GM21390 (cell line): ENCODE measurements at regions not wholly inside any gene's neighbourhood (a gene's known extent, or its start where the extent isn't known, plus 50 kb on each side); places are given as distances from the start of the nearest gene placed in this dataset.
"Not testable (repeated sequence)": the region's sequence is repeated elsewhere in the genome, so short reads cannot be mapped to it uniquely, and the experiment has no call there.

Source experiments
- ATAC-seq: cut with Tn5 transposase; IDR thresholded peaks from one replicate; pipeline ENCODE4 v1.9.1; 2021; ENCODE audit not compliant: unreplicated experiment

DNA sequence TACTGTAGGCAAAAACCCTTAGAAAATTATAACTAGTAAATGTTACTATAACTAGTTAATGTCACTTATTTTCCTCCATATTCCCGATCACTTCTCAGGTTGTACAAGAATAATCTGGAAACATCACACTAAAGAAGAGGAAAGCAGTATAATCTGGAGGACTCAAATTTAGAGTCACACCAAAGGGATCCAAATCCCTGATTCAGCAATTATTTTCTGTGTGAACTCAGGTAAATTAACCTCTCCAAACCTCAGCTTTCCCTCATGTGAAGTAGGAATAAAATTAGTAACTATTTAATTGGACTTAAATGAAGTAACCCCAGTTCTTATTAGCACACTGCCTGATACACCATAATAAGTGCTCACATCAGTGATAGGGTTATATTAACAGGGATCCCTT, 170.1 kb upstream of the NECTIN3 start:
- no peak for ATAC-seq

DNA sequence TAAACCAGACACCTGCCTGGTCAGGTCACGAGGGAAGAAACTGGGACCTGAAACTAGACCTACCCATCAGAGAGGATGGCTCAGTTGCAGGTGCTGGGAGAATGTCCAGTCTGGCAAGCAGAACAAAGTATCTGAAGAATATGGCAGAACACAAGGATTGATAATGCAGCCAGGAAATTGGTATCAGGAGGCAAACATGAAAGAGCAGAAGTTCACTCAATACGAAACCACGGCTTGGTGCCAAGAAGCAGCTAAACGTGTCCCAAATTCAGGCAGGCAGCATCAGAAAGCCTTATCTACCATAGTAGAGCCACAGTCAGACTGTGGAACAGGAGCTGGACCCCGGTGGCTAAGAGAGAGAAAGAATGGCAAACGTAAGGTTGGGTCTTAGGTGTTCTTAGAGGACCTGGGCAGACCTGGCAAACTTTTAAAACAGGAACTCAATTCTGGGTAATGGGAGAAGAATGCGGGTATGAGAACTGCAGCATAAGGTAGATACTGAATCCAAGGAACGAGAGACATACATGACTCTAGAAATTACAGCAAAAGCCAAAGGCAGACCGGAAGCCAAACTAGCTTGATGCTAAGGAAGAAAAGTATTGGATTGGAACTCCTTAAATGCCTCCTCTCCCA, 169.0 kb upstream of the NECTIN3 start:
- no peak for ATAC-seq

GRCh38 chr3:110903771-110904519, 167.7 kb upstream of the NECTIN3 start:
- no peak for ATAC-seq

DNA sequence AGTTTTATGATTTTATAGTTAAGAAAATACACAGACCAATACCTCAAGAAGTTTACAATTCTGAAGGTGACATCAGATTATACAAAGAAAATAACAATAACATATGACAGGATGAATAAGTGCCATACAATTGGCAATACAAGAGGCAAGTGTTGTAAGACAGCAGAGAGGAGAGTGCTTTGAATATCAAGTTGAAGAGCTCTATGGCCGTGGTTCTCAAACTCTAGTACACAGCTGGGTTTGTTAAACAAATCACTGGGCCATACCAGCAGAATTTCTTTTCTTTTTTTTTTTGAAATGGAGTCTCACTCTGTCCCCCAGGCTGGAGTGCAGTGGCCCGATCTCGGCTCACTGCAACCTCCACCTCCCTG, 167.1 kb upstream of the NECTIN3 start:
- ATAC-seq: no peak

GRCh38 chr3:110905121-110905520, 166.5 kb upstream of the NECTIN3 start:
- ATAC-seq: no peak

DNA sequence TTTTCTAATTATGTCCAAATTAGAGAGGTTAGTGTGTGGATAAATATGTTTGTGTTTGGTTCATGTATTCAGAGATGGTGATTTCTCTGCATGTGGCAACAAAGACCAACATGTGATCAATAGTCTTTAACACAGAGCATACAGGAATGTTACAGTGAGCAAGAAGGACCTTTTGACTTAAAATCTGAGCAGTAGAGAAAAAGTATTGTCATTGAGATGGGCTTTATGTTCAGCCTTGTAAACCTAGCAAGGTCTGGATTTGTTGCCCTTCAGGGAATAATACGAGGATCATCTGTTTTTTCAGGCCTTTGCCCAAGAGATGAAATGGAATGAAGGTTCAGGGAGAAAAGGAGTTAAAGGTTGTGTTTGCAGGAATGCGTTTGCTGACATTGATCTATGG, 161.8 kb upstream of the NECTIN3 start:
- no peak for ATAC-seq

- no peak for ATAC-seq
Observed at GRCh38 chr3:110910346-110910955, 161.2 kb upstream of the NECTIN3 start.

- no peak for ATAC-seq
Observed at GRCh38 chr3:110918963-110919362, 152.7 kb upstream of the NECTIN3 start.

DNA sequence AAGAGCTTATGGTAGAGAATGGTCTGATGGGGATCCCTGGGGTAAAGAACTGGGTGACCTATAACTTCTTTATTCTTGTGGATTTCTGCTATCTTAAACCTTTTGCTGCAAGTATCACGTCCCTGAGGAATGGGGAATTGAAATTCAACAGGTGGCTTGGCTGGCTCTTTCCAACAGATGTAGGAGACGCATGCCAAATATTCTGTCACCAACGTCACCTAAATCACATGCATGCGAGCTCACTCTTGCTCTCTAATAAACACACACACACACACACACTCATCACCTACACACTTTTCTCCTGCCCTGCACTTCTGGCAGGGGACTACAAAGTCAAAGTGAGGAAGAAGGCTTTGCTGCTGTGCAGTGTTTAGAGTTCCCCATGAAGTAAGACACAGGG, 145.8 kb upstream of the NECTIN3 start:
- ATAC-seq: no peak

GRCh38 chr3:110928016-110928662, 143.5 kb upstream of the NECTIN3 start:
- no peak for ATAC-seq

DNA sequence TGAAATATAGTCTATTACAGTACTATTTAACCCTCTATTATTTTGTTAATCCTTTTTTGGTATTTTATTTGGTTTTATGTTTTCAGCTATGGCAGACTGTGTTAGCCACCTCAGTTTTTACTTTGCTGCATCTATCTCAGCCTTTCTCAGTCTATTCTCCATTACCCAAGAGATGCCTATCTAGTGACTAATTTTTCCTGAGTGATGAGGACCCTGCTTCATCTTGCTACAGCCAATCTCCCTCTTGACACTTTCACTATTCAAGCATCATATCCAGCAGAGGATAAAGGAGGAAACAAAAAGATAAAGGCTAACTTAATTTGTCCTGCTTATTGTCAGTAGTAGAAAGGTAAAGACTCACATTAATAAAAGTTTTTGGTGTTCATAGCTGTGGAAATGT, 141.8 kb upstream of the NECTIN3 start:
- no peak for ATAC-seq

DNA sequence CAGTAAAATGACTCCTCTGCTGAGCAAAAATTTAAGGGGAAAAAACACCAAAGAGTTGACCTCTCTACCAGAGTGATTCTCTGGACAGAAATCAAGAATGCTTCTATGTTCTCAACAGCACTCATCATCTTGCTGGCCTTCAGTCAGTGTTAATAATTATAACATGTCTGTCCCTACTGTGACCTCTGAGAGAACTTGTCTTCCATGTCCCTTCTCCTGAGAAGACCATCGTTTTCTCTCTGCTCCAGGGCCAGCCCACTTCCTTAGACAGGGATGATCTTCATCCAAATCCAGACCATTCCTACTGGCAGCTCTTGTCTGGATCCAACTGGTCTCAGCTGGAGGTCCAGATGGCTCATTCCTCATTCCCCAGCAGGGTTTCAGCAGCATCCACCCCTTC, 139.0 kb upstream of the NECTIN3 start:
- no peak for ATAC-seq

DNA sequence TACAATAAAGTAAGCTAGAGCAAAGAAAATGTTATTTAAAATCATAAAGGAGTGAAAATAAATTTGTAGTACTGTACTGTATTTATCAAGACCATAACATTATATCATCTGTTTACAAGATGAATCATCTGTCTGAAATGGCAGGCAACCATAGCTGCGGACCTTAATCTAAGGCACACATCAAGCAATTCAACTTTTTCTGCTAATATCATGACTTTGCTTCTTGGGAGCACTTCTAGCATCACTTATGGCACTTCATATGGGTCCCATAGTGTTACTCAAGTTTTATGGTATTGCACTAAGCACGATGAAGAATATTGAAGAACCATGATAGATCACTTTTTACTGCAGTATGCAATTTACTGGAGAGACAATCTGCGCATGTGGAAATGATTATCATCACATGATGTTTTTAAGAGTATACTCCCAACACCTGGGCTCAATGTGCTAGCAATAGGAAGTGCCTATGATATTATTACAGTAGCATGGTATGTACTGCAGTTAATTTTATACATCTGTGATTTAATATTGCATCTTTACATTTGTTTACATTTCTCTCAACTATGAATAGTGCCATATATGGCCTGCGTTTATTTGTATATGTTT, 137.7 kb upstream of the NECTIN3 start:
- ATAC-seq: no peak

DNA sequence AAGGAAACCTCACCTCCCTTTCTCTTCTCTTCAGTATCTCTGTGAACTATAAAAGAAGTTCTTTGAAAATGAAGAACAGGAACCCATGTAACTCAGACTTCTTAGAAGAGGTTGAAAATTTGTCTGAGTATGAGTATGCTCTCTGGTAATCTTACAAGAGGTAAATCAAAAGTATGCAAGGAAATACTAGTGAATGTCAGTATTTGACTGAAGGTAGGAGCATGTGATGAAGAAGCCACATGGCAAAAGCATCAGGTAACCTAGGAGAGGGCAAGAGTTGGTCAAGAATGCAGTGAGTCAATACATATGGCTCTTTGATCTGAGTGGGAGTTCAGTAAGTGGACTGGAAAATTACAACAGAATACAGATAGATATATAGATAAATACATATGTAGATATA, 133.0 kb upstream of the NECTIN3 start:
- ATAC-seq: no peak

DNA sequence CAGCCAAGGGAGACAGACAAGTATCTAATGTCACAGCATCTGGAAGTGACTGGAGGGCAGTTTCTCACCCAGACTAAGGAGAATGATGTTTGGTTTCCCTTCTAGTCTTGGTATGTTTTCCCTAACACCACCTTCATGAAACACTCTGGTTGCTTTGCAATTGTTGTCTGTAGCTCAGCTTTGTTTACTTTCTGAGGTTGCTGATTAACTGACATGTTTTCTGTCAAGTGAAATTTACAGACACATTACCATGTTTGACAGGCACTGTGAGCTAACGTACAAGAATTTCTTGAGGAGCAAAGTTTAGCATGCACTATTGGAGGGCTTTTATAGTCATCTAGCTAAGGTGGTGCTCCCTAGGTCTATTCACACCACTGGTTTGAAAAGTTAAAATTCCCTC, 131.6 kb upstream of the NECTIN3 start:
- ATAC-seq: no peak

DNA sequence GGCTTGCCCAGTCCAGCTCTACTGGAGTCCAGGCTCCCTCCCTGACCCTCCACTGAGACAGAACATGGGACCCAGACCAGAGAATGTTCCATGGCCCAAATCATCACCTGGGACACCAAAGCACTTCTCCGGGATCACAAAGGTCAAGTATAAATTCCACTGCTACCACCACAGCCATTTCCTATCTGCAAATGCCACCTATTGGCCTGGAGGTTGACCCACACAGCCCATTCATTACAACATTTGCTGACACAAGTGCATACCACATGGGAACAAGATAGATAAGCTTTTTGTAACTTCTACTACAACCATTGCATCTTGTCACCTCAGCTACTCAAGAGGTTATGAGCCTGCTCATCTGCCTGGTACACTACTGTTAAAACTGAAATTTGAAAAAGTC, 126.8 kb upstream of the NECTIN3 start:
- no peak for ATAC-seq

DNA sequence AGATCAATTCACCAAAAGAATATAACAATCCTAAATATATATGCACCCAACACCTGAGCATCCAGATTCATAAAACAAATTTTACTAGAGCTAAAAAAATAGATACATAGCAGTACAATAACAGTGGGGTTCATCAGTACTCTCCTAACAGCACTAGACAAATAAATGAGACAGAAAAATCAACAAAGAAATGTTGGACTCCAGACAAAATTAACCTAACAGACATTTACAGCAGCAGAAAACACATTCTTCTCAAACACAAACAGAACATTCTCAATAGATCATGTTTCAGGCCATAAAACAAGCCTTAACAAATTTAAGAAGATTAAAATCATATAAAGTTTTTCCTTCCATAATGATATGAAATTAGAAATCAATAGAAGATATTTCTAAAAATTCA, 124.8 kb upstream of the NECTIN3 start:
- no peak for ATAC-seq

DNA sequence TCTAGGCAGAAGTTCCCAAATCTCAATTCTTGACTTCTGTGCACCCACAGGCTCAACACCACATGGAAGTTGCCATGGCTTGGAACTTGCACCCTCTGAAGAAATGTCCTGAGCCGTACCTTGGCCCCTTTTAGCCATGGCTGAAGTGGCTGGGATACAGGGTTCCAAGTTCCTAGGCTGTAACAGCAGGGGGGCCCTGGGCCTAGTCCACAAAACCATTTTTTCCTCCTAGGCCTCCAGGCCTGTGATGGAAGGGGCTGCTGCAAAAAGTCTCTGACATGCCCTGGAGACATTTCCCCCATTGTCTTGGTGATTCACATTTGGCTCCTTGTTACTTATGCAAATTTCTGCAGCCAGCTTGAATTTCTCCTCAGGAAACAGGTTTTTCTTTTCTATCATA, 122.4 kb upstream of the NECTIN3 start:
- ATAC-seq: not testable (repeated sequence)

DNA sequence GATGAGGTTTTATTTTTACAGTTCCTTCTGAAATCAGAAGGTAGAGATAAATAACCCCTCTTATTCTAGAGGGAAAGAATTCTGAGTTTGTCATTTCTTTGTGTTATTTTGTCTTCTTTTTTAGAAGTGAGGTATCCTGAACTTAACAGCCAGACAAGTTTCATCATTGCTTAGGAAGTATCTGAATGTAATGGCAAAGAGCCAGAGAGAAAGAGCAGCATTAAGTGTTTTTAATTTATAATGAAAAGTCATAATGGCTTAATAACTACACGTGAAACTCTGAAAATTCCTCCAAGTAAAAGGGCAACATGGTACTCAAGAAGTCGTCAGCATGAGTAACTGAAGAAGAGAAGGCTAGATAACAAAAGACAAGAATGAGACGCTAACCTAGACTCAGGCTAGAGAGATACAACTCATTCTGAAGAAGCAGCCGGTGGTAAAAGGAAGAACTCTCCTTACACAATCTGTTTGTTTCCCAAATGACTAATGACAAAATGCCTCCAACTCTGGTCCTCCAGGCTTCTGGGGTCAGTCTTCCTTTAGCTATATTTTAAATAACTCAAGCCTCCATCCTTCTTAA, 116.2 kb upstream of the NECTIN3 start:
- ATAC-seq: no peak

DNA sequence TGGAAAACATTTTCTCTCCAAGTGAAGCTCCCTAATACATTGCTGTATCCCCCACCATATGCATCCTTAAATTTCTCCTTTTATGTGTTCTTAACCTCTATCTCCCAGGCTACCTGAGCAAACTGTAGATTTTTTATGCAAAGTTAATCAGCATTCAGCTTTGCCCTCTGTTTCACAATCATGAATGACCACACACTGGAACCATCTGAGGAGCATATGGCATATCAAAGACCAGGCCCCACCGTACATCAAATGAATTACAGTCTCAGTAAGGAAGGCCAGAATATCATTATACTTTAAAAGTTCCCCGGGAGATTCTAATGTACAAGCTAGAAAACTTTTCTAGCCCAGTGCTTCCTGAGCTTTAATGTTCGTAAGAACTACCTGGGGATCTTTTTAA, 115.5 kb upstream of the NECTIN3 start:
- ATAC-seq: no peak
